GM12878 (cell line): ENCODE measurements at regions not wholly inside any gene's neighbourhood (a gene's known extent, or its start where the extent isn't known, plus 50 kb on each side); places are given as distances from the start of the nearest gene placed in this dataset.

Experiments used
- ATAC-seq: fragments of 200-7000 bp; cut with Tn5 transposase; 3 replicates; pipeline ENCODE4 v1.9.1; 2020; ENCODE audit warnings: mild to moderate bottlenecking, moderate library complexity
- BruUV-seq: library from RNA; stranded (reverse); fragments of 400-500 nt; replicated peaks from 2 replicates; lab custom pipeline; 2021; lab: Mats Ljungman, UMichigan
- CTCF ChIA-PET: fragments of 300-600 bp; sonication (Branson Sonifier 250); formaldehyde crosslinking; extraction: SDS; loops from one replicate; lab custom pipeline; 2021; ENCODE audit warnings: inconsistent platforms; lab: Yijun Ruan, JAX
- POLR2A ChIA-PET: fragments of 350-600 bp; formaldehyde crosslinking; extraction: SDS; loops from one replicate; lab custom pipeline; 2021; ENCODE audit warnings: inconsistent platforms; lab: Charles Lee
- RAD21 ChIA-PET: fragments of 300-600 bp; sonication (Branson Sonifier 250); formaldehyde crosslinking; loops from one replicate; lab custom pipeline; 2023; ENCODE audit warnings: antibody characterized with exemption; ENCODE audit not compliant: unreplicated experiment; lab: Charles Lee
- SMC1A ChIA-PET: fragments of 300-600 bp; sonication (Branson Sonifier 250); formaldehyde crosslinking; loops from one replicate; lab custom pipeline; 2023; ENCODE audit not compliant: unreplicated experiment, uncharacterized antibody; lab: Charles Lee
- DNase-seq: peaks from one replicate; pipeline ENCODE4 v3.0.0-alpha.2; 2011; ENCODE audit warnings: low read depth, low spot score
- FAIRE-seq: peaks from 3 replicates; lab custom pipeline; 2011; peaks lifted over from hg19 to GRCh38; lab: Jason Lieb, UNC
- H2AFZ ChIP-seq: 2 replicates; pipeline ENCODE4 v1.6.0; 2011; ENCODE audit warnings: low read depth, low read length, control low read depth; ENCODE audit not compliant: control insufficient read depth
- H3K27ac ChIP-seq: 2 replicates; pipeline ENCODE4 v1.5.1; 2011; ENCODE audit warnings: control low read depth; ENCODE audit not compliant: control insufficient read depth, insufficient read depth
- H3K27me3 ChIP-seq, 2 experiments: replicated peaks in 1 of 2; 2 replicates each; pipeline versions ENCODE4 v1.6.0 to v1.6.1; 2011; ENCODE audit warnings: low read length in 1 of 2; ENCODE audit not compliant: control insufficient read depth in 2 of 2, insufficient read depth in 2 of 2
- H3K36me3 ChIP-seq, 2 experiments: 2 replicates each; pipeline ENCODE4 v1.5.1; 2011; ENCODE audit warnings: low read length in 1 of 2; ENCODE audit not compliant: control insufficient read depth in 2 of 2, insufficient read depth in 2 of 2
- H3K4me1 ChIP-seq: 2 replicates; pipeline ENCODE4 v1.6.1; 2011; ENCODE audit warnings: mild to moderate bottlenecking, low read length, moderate library complexity, mixed read lengths; ENCODE audit not compliant: control insufficient read depth, insufficient read depth
- H3K4me2 ChIP-seq: 2 replicates; pipeline ENCODE4 v1.6.0; 2011; ENCODE audit warnings: control low read depth; ENCODE audit not compliant: control insufficient read depth, insufficient read depth
- H3K4me3 ChIP-seq: fragments of 200-600 bp; sonication (generic); 2 replicates; pipeline ENCODE4 v1.5.1; 2016
- H3K79me2 ChIP-seq: 2 replicates; pipeline ENCODE4 v1.6.0; 2011; ENCODE audit warnings: low read length; ENCODE audit not compliant: control insufficient read depth, insufficient read depth
- H3K9ac ChIP-seq: 2 replicates; pipeline ENCODE4 v1.8.0; 2011; ENCODE audit warnings: low read length, control low read depth, mixed read lengths; ENCODE audit not compliant: control insufficient read depth, insufficient read depth
- H3K9me3 ChIP-seq: replicated peaks from 3 replicates; pipeline ENCODE4 v1.5.1; 2011; ENCODE audit warnings: mild to moderate bottlenecking, low read length; ENCODE audit not compliant: control insufficient read depth, insufficient read depth
- H4K20me1 ChIP-seq: 2 replicates; pipeline ENCODE4 v1.6.0; 2011; ENCODE audit not compliant: control insufficient read depth, insufficient read depth
- ASH2L ChIP-seq: fragments of 300-600, 200-600 bp; sonication (generic); IDR thresholded peaks from 2 replicates; pipeline ENCODE4 v1.6.1; 2017; ENCODE audit warnings: low read depth, mild to moderate bottlenecking, borderline replicate concordance
- CREM ChIP-seq: IDR thresholded peaks from 2 replicates; pipeline ENCODE4 v1.6.1; 2014; ENCODE audit warnings: antibody characterized with exemption, low read depth
- EED ChIP-seq: sonication (generic); IDR thresholded peaks from 2 replicates; pipeline ENCODE4 v1.6.1; 2016; ENCODE audit warnings: antibody characterized with exemption, low read depth
- HCFC1 ChIP-seq: fragments of 150-350 bp; IDR thresholded peaks from 2 replicates; pipeline ENCODE4 v1.6.1; 2014; ENCODE audit warnings: low read length
- HDAC6 ChIP-seq: fragments of 200-600 bp; sonication (generic); IDR thresholded peaks from one replicate; pipeline ENCODE4 v1.8.0; 2017; ENCODE audit warnings: antibody characterized with exemption; ENCODE audit not compliant: unreplicated experiment
- IRF3 ChIP-seq: fragments of 450-650 bp; IDR thresholded peaks from 2 replicates; pipeline ENCODE4 v1.6.1; 2014; ENCODE audit warnings: mild to moderate bottlenecking
- JUNB ChIP-seq: IDR thresholded peaks from 2 replicates; pipeline ENCODE4 v1.6.1; 2016; ENCODE audit warnings: antibody characterized with exemption, mild to moderate bottlenecking
- MEF2A ChIP-seq: IDR thresholded peaks from 2 replicates; pipeline ENCODE4 v1.6.1; 2011; ENCODE audit warnings: low read depth, mild to moderate bottlenecking, low read length, moderate library complexity; ENCODE audit not compliant: insufficient read depth
- POU2F2 ChIP-seq: IDR thresholded peaks from 3 replicates; pipeline ENCODE4 v1.6.1; 2011; ENCODE audit warnings: low read depth, mild to moderate bottlenecking, low read length, borderline replicate concordance
- RELA ChIP-seq: fragments of 450-650 bp; IDR thresholded peaks from 2 replicates; pipeline ENCODE4 v1.8.0; 2014; ENCODE audit warnings: borderline replicate concordance; ENCODE audit not compliant: partially characterized antibody
- SPI1 ChIP-seq: IDR thresholded peaks from 2 replicates; pipeline ENCODE4 v1.6.1; 2011; ENCODE audit warnings: low read depth, mild to moderate bottlenecking, low read length, moderate library complexity, borderline replicate concordance; ENCODE audit not compliant: insufficient read depth
- STAT3 ChIP-seq: IDR thresholded peaks from 2 replicates; pipeline ENCODE4 v1.6.1; 2011; ENCODE audit warnings: low read depth, low read length, improper control_type of control experiment
- ZNF687 ChIP-seq: fragments of 450-650 bp; IDR thresholded peaks from 2 replicates; pipeline ENCODE4 v1.6.1; 2017; ENCODE audit warnings: mild to moderate bottlenecking, moderate library complexity
- WGBS: methylation state at CpG from one replicate; pipeline ENCODE4 v1.1.6; 2016; ENCODE audit warnings: low lambda C conversion rate; ENCODE audit not compliant: insufficient replicate concordance, insufficient coverage; ENCODE audit errors: missing lambda C conversion rate; 5-methylcytosine and 5-hydroxymethylcytosine counted together
- in situ Hi-C: fragments of 300-500 bp; cut with MboI; formaldehyde crosslinking; loops from 9 replicates; pipeline ENCODE4 v1.14.3; 2018; ENCODE audit warnings: mixed read lengths
- intact Hi-C: fragments of 100-400 bp; cut with micrococcal nuclease; formaldehyde crosslinking; loops from one replicate; pipeline ENCODE4 v1.14.2; 2022; ENCODE audit not compliant: unreplicated experiment

GRCh38 chr9:105861972-105862371, 167.6 kb downstream of the TMEM38B start:
- H3K4me3 ChIP-seq = no peak overlapping the region
- H3K27ac ChIP-seq = no peak overlapping the region
- BruUV-seq = no TSS peak
- DNase-seq (no peak), FAIRE-seq (no peak), ATAC-seq (no peak)
- H3K27me3 ChIP-seq = no peaks in the 10 kb centered on the region
- POLR2A ChIA-PET = no interaction called here
- peak; percentile 33; the same call in 1 of the 2 replicates for TF ChIP-seq SPI1
- TF ChIP-seq IRF3 = no peak
- no peaks in the 10 kb centered on the region for H4K20me1 ChIP-seq
- no peak overlapping the region for H2AFZ ChIP-seq
- no peaks in the 10 kb centered on the region for H3K4me1 ChIP-seq
- H3K4me2 ChIP-seq = no peak overlapping the region
- H3K79me2 ChIP-seq = no peaks in the 10 kb centered on the region
- no peak overlapping the region for H3K9ac ChIP-seq
- intact Hi-C loops (no loop called here), in situ Hi-C loops (no loop called here)
- no peaks in the 10 kb centered on the region for H3K36me3 ChIP-seq
- WGBS = 22% methylated on average over 2 of the region's 2 CpGs
- CTCF ChIA-PET = interaction anchor here (0.6 kb wide), 1 partner anchor 18 kb away, joined by 3 read pairs; no protein-coding TSS in a partner anchor
- SMC1A ChIA-PET = no interaction called here
- RAD21 ChIA-PET = no interaction called here
- no peaks in the 10 kb centered on the region for H3K9me3 ChIP-seq

GRCh38 chr9:105864248-105864898, 170.0 kb downstream of the TMEM38B start:
- Histone ChIP-seq H3K27me3 (no peaks in the 10 kb centered on the region), H2AFZ (no peak overlapping the region), H3K36me3 (no peaks in the 10 kb centered on the region), H3K4me1 (no peaks in the 10 kb centered on the region), H3K4me2 (no peak overlapping the region), H4K20me1 (no peaks in the 10 kb centered on the region), H3K9ac (no peak overlapping the region), H3K27ac (no peak overlapping the region), H3K4me3 (no peak overlapping the region), H3K9me3 (no peaks in the 10 kb centered on the region), H3K79me2 (no peaks in the 10 kb centered on the region)
- SMC1A ChIA-PET = no interaction called here
- BruUV-seq = no TSS peak
- CTCF ChIA-PET = interaction anchor here (1.0 to 2.0 kb wide), 2 partner anchors 9 to 18 kb away, joined by 3 to 10 read pairs; no protein-coding TSS in a partner anchor
- 48% methylated on average over 6 of the region's 6 CpGs for WGBS
- FAIRE-seq = no peak
- POLR2A ChIA-PET = interaction anchor here (0.5 kb wide), 1 partner anchor 470 kb away, joined by 3 read pairs; no protein-coding TSS in a partner anchor
- no peak for DNase-seq
- ATAC-seq = no peak
- intact Hi-C loops = no loop called here
- RAD21 ChIA-PET = interaction anchor here (0.9 to 1.1 kb wide), 2 partner anchors 17 to 23 kb away, joined by 3 read pairs; no protein-coding TSS in a partner anchor
- in situ Hi-C loops = no loop called here
- no peak for TF ChIP-seq HCFC1
- TF ChIP-seq CREM = no peak
- TF ChIP-seq ASH2L = no peak
- no peak for TF ChIP-seq MEF2A
- TF ChIP-seq STAT3 = no peak
- TF ChIP-seq RELA = no peak
- no peak for TF ChIP-seq HDAC6
- no peak for TF ChIP-seq JUNB
- no peak for TF ChIP-seq ZNF687
- no peak for TF ChIP-seq EED
- TF ChIP-seq POU2F2 = no peak
